ENCODE measurements at regions not wholly inside any gene's neighbourhood (a gene's known extent, or its start where the extent isn't known, plus 50 kb on each side); places are given as distances from the start of the nearest gene placed in this dataset.

DNA sequence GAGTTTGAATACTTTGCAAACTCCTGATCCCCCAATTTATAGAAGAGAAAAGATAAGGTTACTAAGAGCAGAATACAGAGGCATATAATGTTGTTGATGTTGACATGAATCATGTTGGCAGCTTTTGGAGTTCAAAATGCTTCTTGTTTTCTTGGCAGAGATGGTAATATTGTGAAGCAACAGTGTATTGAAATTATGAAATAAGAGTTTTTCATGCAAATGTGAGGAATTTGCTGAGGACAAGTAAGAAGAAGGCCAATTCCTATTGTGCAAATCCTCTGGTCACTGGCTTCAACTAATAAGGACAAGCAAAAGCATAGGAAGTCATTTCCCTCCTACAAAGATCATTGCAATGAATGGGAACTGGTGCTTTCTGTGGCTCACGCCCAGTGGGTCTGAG lies 126.9 kb upstream of the CHL1 start:
- TF ChIP-seq CTCF (IDR thresholded peaks at IDR 0.05) (no peak), POLR2A (IDR thresholded peaks at IDR 0.05) (no peak)

All from esophagus squamous epithelium (tissue), 4 donors.